Hematopoietic multipotent progenitor cell treated with erythropoietin and hydrocortisone succinate and interleukin-3 and kit ligand, for 8 days (in vitro differentiated cells): ENCODE measurements at regions not wholly inside any gene's neighbourhood (a gene's known extent, or its start where the extent isn't known, plus 50 kb on each side); places are given as distances from the start of the nearest gene placed in this dataset.

Experiments used
- DNase-seq: peaks from one replicate; pipeline ENCODE4 v3.0.0-alpha.2; 2015

GRCh38 chr20:6657904-6658303 lies 109.6 kb upstream of the BMP2 start:
- no peak for DNase-seq

GRCh38 chr20:6657111-6657510 lies 110.4 kb upstream of the BMP2 start:
- DNase-seq, result no peak

GRCh38 chr20:6654513-6655252 lies 112.8 kb upstream of the BMP2 start:
- no peak for DNase-seq

- DNase-seq, result no peak
Observed at GRCh38 chr20:6651561-6651960, 115.9 kb upstream of the BMP2 start.

- no peak for DNase-seq
Observed at GRCh38 chr20:6651016-6651415, 116.5 kb upstream of the BMP2 start.

GRCh38 chr20:6646021-6646636 lies 121.4 kb upstream of the BMP2 start:
- DNase-seq, result no peak

GRCh38 chr20:6644813-6645628 lies 122.5 kb upstream of the BMP2 start:
- no peak for DNase-seq

- no peak for DNase-seq
Observed at GRCh38 chr20:6641012-6641411, 126.5 kb upstream of the BMP2 start.

- DNase-seq, result no peak
Observed at GRCh38 chr20:6637160-6637579, 130.3 kb upstream of the BMP2 start.

- peak; percentile 47 for DNase-seq
Observed at GRCh38 chr20:6636209-6637159, 131.0 kb upstream of the BMP2 start.

- DNase-seq, result no peak
Observed at GRCh38 chr20:6635034-6635736, 132.3 kb upstream of the BMP2 start.

- DNase-seq, result peak; percentile 5
Observed at GRCh38 chr20:6632187-6632586, 135.3 kb upstream of the BMP2 start.

- DNase-seq, result no peak
Observed at GRCh38 chr20:6630514-6630913, 137.0 kb upstream of the BMP2 start.

GRCh38 chr20:6629564-6629963 lies 137.9 kb upstream of the BMP2 start:
- DNase-seq, result no peak

GRCh38 chr20:6626805-6627204 lies 140.7 kb upstream of the BMP2 start:
- no peak for DNase-seq

GRCh38 chr20:6623989-6624388 lies 143.5 kb upstream of the BMP2 start:
- no peak for DNase-seq

GRCh38 chr20:6622041-6622440 lies 145.4 kb upstream of the BMP2 start:
- no peak for DNase-seq

- DNase-seq, result no peak
Observed at GRCh38 chr20:6618051-6618450, 149.4 kb upstream of the BMP2 start.

- no peak for DNase-seq
Observed at GRCh38 chr20:6616421-6616820, 151.1 kb upstream of the BMP2 start.

GRCh38 chr20:6614836-6615235 lies 152.7 kb upstream of the BMP2 start:
- DNase-seq, result no peak

- no peak for DNase-seq
Observed at GRCh38 chr20:6613280-6613861, 154.1 kb upstream of the BMP2 start.

- no peak for DNase-seq
Observed at GRCh38 chr20:6612606-6612923, 154.9 kb upstream of the BMP2 start.
